GM13976 (cell line): ENCODE measurements at regions not wholly inside any gene's neighbourhood (a gene's known extent, or its start where the extent isn't known, plus 50 kb on each side); places are given as distances from the start of the nearest gene placed in this dataset.

Experiments
- DNase-seq: peaks from one replicate; pipeline ENCODE4 v3.0.0; 2012; ENCODE audit warnings: low spot score
- CTCF ChIP-seq: IDR thresholded peaks from 2 replicates; pipeline ENCODE4 v1.5.1; 2012; ENCODE audit warnings: borderline replicate concordance, mild to moderate bottlenecking; ENCODE audit not compliant: insufficient read depth; ENCODE audit errors: extremely low read depth, missing control alignments, control extremely low read depth
- in situ Hi-C: fragments of 300-500 bp; cut with MboI; formaldehyde crosslinking; loops from one replicate; pipeline ENCODE4 v1.12.0; 2022; ENCODE audit warnings: low sequenced_read_pairs, mixed read lengths, inconsistent platforms; ENCODE audit not compliant: unreplicated experiment

- TF ChIP-seq CTCF = no peak
- in situ Hi-C loops = no loop called here
- no peak for DNase-seq
These were observed 540.9 kb upstream of the SGCD start for GRCh38 chr5:155786108-155786507.

GRCh38 chr5:155792873-155793272, 534.1 kb upstream of the SGCD start:
- no peak for TF ChIP-seq CTCF
- in situ Hi-C loops = no loop called here
- no peak for DNase-seq

GRCh38 chr5:155794795-155795194, 532.2 kb upstream of the SGCD start:
- no peak for DNase-seq
- no peak for TF ChIP-seq CTCF
- in situ Hi-C loops = no loop called here

GRCh38 chr5:155799308-155799707, 527.7 kb upstream of the SGCD start:
- no peak for TF ChIP-seq CTCF
- in situ Hi-C loops = no loop called here
- DNase-seq = no peak

- in situ Hi-C loops = no loop called here
- no peak for DNase-seq
- TF ChIP-seq CTCF = no peak
These were observed 518.9 kb upstream of the SGCD start for GRCh38 chr5:155807884-155808576.

- in situ Hi-C loops = no loop called here
- no peak for DNase-seq
- no peak for TF ChIP-seq CTCF
These were observed 511.7 kb upstream of the SGCD start for GRCh38 chr5:155815248-155815647.
